Fibroblast of lung (primary cell): ENCODE measurements at regions not wholly inside any gene's neighbourhood (a gene's known extent, or its start where the extent isn't known, plus 50 kb on each side); places are given as distances from the start of the nearest gene placed in this dataset.

Source experiments
- EZH2 ChIP-seq: IDR thresholded peaks from 2 replicates; pipeline ENCODE4 v1.5.1; 2012; ENCODE audit warnings: low read length, control low read depth, mild to moderate bottlenecking; ENCODE audit errors: missing control alignments
- TF ChIP-seq, protein P1 (sequence below), 2 donors: IDR thresholded peaks in 1 of 2; conservative IDR thresholded peaks in 1 of 2; 1 replicate in 1 of 2; 2 replicates in 1 of 2; pipeline ENCODE4 v1.5.1; 2011 to 2012; ENCODE audit warnings: low read length in 2 of 2, control low read depth in 1 of 2, inconsistent platforms in 1 of 2, low read depth in 1 of 2, mild to moderate bottlenecking in 1 of 2

DNA sequence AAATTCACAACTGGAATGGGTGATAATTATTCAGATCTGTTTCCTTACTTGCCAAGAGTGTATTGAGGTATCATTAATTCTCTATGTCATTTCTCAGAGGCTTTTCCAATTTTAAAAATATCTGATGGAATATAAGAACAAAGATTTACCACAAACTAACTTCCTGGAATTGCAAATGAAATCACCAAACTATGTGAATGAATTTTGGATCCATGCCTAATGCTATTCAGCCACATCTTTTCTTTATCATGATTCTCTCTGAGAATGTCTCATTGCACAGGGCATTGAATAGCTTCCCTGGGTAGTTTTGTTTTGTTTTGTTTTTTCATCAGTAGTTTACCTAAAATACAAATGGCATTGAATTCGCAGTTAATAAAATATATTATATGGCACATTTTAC, 146.9 kb upstream of the FBN2 start:
- TF ChIP-seq, protein P1, sequence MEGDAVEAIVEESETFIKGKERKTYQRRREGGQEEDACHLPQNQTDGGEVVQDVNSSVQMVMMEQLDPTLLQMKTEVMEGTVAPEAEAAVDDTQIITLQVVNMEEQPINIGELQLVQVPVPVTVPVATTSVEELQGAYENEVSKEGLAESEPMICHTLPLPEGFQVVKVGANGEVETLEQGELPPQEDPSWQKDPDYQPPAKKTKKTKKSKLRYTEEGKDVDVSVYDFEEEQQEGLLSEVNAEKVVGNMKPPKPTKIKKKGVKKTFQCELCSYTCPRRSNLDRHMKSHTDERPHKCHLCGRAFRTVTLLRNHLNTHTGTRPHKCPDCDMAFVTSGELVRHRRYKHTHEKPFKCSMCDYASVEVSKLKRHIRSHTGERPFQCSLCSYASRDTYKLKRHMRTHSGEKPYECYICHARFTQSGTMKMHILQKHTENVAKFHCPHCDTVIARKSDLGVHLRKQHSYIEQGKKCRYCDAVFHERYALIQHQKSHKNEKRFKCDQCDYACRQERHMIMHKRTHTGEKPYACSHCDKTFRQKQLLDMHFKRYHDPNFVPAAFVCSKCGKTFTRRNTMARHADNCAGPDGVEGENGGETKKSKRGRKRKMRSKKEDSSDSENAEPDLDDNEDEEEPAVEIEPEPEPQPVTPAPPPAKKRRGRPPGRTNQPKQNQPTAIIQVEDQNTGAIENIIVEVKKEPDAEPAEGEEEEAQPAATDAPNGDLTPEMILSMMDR (conservative IDR thresholded peaks at IDR 0.05 in 1 of 2, IDR thresholded peaks at IDR 0.05 in 1 of 2; ENCODE audit: low read depth in 1 of 2, low read length in 2 of 2), result no peak
- TF ChIP-seq EZH2, result no peak
